HS-5 (cell line): ENCODE measurements at regions not wholly inside any gene's neighbourhood (a gene's known extent, or its start where the extent isn't known, plus 50 kb on each side); places are given as distances from the start of the nearest gene placed in this dataset.
A peak's percentile ranks its signal among the peaks of the same experiment; 100 is the strongest.
"Not testable (repeated sequence)": the region's sequence is repeated elsewhere in the genome, so short reads cannot be mapped to it uniquely, and the experiment has no call there.

Experiments
- DNase-seq: peaks from one replicate; pipeline ENCODE4 v3.0.0-alpha.2; 2012; ENCODE audit warnings: low read depth

- DNase-seq: no peak
Observed at GRCh38 chr17:33838281-33838680, 416.8 kb upstream of the CCL2 start.

- no peak for DNase-seq
Observed at GRCh38 chr17:33847900-33848299, 407.2 kb upstream of the CCL2 start.

- no peak for DNase-seq
Observed at GRCh38 chr17:33848433-33848832, 406.7 kb upstream of the CCL2 start.

- no peak for DNase-seq
Observed at GRCh38 chr17:33854596-33854995, 400.5 kb upstream of the CCL2 start.

GRCh38 chr17:33858121-33858520 lies 397.0 kb upstream of the CCL2 start:
- no peak for DNase-seq

GRCh38 chr17:33858682-33859081 lies 396.4 kb upstream of the CCL2 start:
- no peak for DNase-seq

- DNase-seq: no peak
Observed at GRCh38 chr17:33862772-33863602, 392.1 kb upstream of the CCL2 start.

GRCh38 chr17:33864758-33865229 lies 390.3 kb upstream of the CCL2 start:
- no peak for DNase-seq

GRCh38 chr17:33868899-33869298 lies 386.2 kb upstream of the CCL2 start:
- no peak for DNase-seq

- no peak for DNase-seq
Observed at GRCh38 chr17:33870936-33871335, 384.1 kb upstream of the CCL2 start.

GRCh38 chr17:33871720-33872540 lies 383.2 kb upstream of the CCL2 start:
- DNase-seq: peak; percentile 6

- DNase-seq: no peak
Observed at GRCh38 chr17:33873201-33873617, 381.9 kb upstream of the CCL2 start.

- DNase-seq: no peak
Observed at GRCh38 chr17:33874617-33875060, 380.4 kb upstream of the CCL2 start.

- DNase-seq: no peak
Observed at GRCh38 chr17:33875973-33876372, 379.1 kb upstream of the CCL2 start.

- not testable (repeated sequence) for DNase-seq
Observed at GRCh38 chr17:33882273-33882672, 372.8 kb upstream of the CCL2 start.

GRCh38 chr17:33882677-33883076 lies 372.4 kb upstream of the CCL2 start:
- DNase-seq: not testable (repeated sequence)

- DNase-seq: no peak
Observed at GRCh38 chr17:33888455-33888854, 366.6 kb upstream of the CCL2 start.

- DNase-seq: no peak
Observed at GRCh38 chr17:33889040-33889439, 366.0 kb upstream of the CCL2 start.

- no peak for DNase-seq
Observed at GRCh38 chr17:33889766-33890165, 365.3 kb upstream of the CCL2 start.

GRCh38 chr17:33892717-33893591 lies 362.1 kb upstream of the CCL2 start:
- DNase-seq: no peak

- no peak for DNase-seq
Observed at GRCh38 chr17:33895491-33895890, 359.6 kb upstream of the CCL2 start.

- no peak for DNase-seq
Observed at GRCh38 chr17:33896263-33896662, 358.8 kb upstream of the CCL2 start.
